SK-N-SH treated with all-trans-retinoic acid at 6 μM for 48 hours (cell line): ENCODE measurements at regions not wholly inside any gene's neighbourhood (a gene's known extent, or its start where the extent isn't known, plus 50 kb on each side); places are given as distances from the start of the nearest gene placed in this dataset.

Source experiments
- ATAC-seq: fragments of 200-7000 bp; cut with Tn5 transposase; 3 replicates; pipeline ENCODE4 v1.9.1; 2020; ENCODE audit warnings: mild to moderate bottlenecking, moderate library complexity
- ARNTL ChIP-seq: fragments of 450-650 bp; formaldehyde crosslinking; IDR thresholded peaks from 2 replicates; pipeline ENCODE4 v1.5.0; 2020; ENCODE audit warnings: low read depth, mild to moderate bottlenecking, moderate library complexity, borderline replicate concordance
- CSDC2 ChIP-seq: fragments of 250-450 bp; sonication (Bioruptor Pico); IDR thresholded peaks from 2 replicates; pipeline ENCODE4 v1.5.0; 2020; ENCODE audit warnings: mild to moderate bottlenecking, moderate library complexity
- ESRRG ChIP-seq: fragments of 250-450 bp; sonication (Bioruptor Pico); IDR thresholded peaks from 2 replicates; pipeline ENCODE4 v1.6.1; 2021; ENCODE audit warnings: mild to moderate bottlenecking
- GLIS3 ChIP-seq: fragments of 250-450 bp; sonication (Bioruptor Pico); IDR thresholded peaks from 2 replicates; pipeline ENCODE4 v1.5.0; 2020; ENCODE audit warnings: mild to moderate bottlenecking, moderate library complexity
- OSR1 ChIP-seq: fragments of 250-450 bp; sonication (Bioruptor Pico); IDR thresholded peaks from 2 replicates; pipeline ENCODE4 v1.8.0; 2022; ENCODE audit warnings: moderate library complexity, mild to moderate bottlenecking, inconsistent platforms
- SNAI2 ChIP-seq: fragments of 250-450 bp; sonication (Bioruptor Pico); IDR thresholded peaks from 2 replicates; pipeline ENCODE4 v1.5.0; 2020; ENCODE audit warnings: mild to moderate bottlenecking, moderate library complexity
- TCF4 ChIP-seq: fragments of 250-450 bp; sonication (Bioruptor Pico); IDR thresholded peaks from 2 replicates; pipeline ENCODE4 v1.8.0; 2021; ENCODE audit warnings: mild to moderate bottlenecking, moderate library complexity, borderline replicate concordance
- ZC3H10 ChIP-seq: fragments of 250-450 bp; sonication (Bioruptor Pico); IDR thresholded peaks from 2 replicates; pipeline ENCODE4 v1.5.1; 2021; ENCODE audit warnings: mild to moderate bottlenecking, moderate library complexity
- ZFP3 ChIP-seq: fragments of 250-450 bp; sonication (Bioruptor Pico); IDR thresholded peaks from 2 replicates; pipeline ENCODE4 v1.5.0; 2020; ENCODE audit warnings: mild to moderate bottlenecking, moderate library complexity
- ZNF70 ChIP-seq: fragments of 450-650 bp; formaldehyde crosslinking; IDR thresholded peaks from 2 replicates; pipeline ENCODE4 v1.5.0; 2020; ENCODE audit warnings: mild to moderate bottlenecking, moderate library complexity
- TF ChIP-seq, protein P1 (sequence below): fragments of 250-450 bp; sonication (Bioruptor Pico); IDR thresholded peaks from 2 replicates; pipeline ENCODE4 v1.8.0; 2021; ENCODE audit warnings: low read depth, mild to moderate bottlenecking, moderate library complexity, borderline replicate concordance
- TF ChIP-seq, protein P2 (sequence below): fragments of 250-450 bp; sonication (Bioruptor Pico); IDR thresholded peaks from 2 replicates; pipeline ENCODE4 v1.8.0; 2020; ENCODE audit warnings: mild to moderate bottlenecking, moderate library complexity, borderline replicate concordance
- TF ChIP-seq, protein P3 (sequence below): fragments of 250-450 bp; sonication (Bioruptor Pico); IDR thresholded peaks from 2 replicates; pipeline ENCODE4 v1.5.0; 2020; ENCODE audit warnings: mild to moderate bottlenecking, moderate library complexity
- TF ChIP-seq, protein P4 (sequence below): fragments of 250-450 bp; sonication (Bioruptor Pico); IDR thresholded peaks from 2 replicates; pipeline ENCODE4 v1.5.1; 2021; ENCODE audit warnings: mild to moderate bottlenecking, moderate library complexity
- TF ChIP-seq, protein P5 (sequence below): fragments of 250-450 bp; sonication (Bioruptor Pico); IDR thresholded peaks from 2 replicates; pipeline ENCODE4 v1.5.1; 2020; ENCODE audit warnings: low read depth, mild to moderate bottlenecking, moderate library complexity

DNA sequence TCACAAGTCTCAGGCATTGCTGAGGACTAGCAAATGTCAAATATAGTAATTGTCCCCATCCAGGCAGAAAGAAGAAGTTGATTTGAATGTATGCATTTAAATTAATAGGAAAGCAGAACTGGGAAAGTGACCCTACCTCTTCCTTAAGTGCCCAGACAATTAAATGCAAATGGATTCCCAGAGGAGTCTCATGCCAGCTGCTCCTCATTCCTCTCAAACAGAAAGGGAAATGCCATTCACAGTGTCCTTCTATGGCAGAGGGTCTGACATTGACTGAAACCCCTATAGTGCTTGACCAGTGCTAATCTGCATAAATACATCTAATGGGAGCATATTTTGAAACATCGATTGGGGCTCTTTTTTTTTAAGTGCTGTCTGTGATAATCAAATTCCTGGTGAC is 292.4 kb upstream of the SEL1L start (continued):
- TF ChIP-seq, protein P1, sequence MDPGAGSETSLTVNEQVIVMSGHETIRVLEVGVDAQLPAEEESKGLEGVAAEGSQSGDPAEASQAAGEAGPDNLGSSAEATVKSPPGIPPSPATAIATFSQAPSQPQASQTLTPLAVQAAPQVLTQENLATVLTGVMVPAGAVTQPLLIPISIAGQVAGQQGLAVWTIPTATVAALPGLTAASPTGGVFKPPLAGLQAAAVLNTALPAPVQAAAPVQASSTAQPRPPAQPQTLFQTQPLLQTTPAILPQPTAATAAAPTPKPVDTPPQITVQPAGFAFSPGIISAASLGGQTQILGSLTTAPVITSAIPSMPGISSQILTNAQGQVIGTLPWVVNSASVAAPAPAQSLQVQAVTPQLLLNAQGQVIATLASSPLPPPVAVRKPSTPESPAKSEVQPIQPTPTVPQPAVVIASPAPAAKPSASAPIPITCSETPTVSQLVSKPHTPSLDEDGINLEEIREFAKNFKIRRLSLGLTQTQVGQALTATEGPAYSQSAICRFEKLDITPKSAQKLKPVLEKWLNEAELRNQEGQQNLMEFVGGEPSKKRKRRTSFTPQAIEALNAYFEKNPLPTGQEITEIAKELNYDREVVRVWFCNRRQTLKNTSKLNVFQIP = no peak

DNA sequence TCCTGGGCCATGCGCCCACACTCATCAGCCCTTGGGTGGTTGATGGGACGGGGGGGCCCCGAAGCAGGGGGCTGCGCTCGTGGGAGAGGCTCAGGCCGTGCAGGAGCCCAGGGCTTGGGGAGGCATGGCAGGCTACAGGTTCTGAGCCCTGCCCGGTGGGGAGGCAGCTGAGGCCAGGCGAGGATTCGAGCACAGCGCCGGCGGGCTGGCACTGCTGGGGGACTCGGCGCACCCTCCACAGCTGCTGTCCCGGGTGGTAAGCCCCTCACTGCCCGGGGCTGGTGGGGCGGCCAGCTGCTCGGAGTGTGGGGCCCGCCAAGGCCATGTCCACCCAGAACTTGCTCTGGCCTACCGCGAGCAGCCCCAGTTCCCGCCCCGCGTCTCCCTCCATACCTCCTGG is 295.8 kb upstream of the SEL1L start:
- ATAC-seq = no peak
- TF ChIP-seq ZFP3 (CRISPR knock-in tag) = no peak
- no peak for TF ChIP-seq ZNF70 (CRISPR knock-in tag)
- TF ChIP-seq, protein P2, sequence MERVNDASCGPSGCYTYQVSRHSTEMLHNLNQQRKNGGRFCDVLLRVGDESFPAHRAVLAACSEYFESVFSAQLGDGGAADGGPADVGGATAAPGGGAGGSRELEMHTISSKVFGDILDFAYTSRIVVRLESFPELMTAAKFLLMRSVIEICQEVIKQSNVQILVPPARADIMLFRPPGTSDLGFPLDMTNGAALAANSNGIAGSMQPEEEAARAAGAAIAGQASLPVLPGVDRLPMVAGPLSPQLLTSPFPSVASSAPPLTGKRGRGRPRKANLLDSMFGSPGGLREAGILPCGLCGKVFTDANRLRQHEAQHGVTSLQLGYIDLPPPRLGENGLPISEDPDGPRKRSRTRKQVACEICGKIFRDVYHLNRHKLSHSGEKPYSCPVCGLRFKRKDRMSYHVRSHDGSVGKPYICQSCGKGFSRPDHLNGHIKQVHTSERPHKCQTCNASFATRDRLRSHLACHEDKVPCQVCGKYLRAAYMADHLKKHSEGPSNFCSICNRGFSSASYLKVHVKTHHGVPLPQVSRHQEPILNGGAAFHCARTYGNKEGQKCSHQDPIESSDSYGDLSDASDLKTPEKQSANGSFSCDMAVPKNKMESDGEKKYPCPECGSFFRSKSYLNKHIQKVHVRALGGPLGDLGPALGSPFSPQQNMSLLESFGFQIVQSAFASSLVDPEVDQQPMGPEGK (CRISPR knock-in tag) = no peak
- no peak for TF ChIP-seq ARNTL (CRISPR knock-in tag)
- TF ChIP-seq, all 23 proteins: peak for 0

DNA sequence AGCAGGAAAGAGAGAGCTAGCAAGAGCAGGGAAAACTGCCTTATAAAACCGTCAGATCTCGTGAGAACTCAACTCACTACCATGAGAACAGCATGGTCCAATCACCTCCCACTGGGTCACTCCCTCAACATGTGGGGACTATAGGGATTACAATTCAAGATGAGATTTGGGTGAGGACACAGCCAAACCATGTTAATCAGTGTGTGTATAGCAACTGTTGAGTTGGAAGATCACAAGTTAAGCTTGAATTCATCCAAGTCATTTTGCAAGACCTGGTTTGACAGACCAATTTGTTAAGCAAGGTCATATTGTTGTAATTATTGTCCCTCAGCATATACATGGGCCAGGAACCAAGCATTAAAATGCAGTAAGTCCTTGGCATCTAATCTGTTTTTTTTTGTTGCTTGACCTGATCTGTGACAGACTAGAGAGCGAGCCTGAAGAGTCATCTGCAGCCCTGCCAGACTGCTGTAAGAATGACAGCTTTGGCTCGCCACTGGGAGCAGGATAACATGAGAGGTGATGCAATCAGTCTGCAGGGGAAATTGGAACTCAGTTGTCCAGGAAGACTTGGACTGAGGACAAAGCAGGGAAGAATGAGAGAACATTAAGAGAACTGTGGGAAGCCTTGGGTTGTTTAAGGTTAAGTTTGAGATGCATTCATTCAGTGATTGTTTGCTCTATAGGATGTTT is 297.6 kb upstream of the SEL1L start:
- no peak for TF ChIP-seq OSR1 (CRISPR knock-in tag)
- no peak for TF ChIP-seq ARNTL (CRISPR knock-in tag)
- no peak for TF ChIP-seq ZC3H10 (CRISPR knock-in tag)
- TF ChIP-seq, protein P3, sequence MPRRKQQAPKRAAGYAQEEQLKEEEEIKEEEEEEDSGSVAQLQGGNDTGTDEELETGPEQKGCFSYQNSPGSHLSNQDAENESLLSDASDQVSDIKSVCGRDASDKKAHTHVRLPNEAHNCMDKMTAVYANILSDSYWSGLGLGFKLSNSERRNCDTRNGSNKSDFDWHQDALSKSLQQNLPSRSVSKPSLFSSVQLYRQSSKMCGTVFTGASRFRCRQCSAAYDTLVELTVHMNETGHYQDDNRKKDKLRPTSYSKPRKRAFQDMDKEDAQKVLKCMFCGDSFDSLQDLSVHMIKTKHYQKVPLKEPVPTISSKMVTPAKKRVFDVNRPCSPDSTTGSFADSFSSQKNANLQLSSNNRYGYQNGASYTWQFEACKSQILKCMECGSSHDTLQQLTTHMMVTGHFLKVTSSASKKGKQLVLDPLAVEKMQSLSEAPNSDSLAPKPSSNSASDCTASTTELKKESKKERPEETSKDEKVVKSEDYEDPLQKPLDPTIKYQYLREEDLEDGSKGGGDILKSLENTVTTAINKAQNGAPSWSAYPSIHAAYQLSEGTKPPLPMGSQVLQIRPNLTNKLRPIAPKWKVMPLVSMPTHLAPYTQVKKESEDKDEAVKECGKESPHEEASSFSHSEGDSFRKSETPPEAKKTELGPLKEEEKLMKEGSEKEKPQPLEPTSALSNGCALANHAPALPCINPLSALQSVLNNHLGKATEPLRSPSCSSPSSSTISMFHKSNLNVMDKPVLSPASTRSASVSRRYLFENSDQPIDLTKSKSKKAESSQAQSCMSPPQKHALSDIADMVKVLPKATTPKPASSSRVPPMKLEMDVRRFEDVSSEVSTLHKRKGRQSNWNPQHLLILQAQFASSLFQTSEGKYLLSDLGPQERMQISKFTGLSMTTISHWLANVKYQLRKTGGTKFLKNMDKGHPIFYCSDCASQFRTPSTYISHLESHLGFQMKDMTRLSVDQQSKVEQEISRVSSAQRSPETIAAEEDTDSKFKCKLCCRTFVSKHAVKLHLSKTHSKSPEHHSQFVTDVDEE (CRISPR knock-in tag) = no peak
- no peak for TF ChIP-seq ZNF70 (CRISPR knock-in tag)
- no peak for ATAC-seq

DNA sequence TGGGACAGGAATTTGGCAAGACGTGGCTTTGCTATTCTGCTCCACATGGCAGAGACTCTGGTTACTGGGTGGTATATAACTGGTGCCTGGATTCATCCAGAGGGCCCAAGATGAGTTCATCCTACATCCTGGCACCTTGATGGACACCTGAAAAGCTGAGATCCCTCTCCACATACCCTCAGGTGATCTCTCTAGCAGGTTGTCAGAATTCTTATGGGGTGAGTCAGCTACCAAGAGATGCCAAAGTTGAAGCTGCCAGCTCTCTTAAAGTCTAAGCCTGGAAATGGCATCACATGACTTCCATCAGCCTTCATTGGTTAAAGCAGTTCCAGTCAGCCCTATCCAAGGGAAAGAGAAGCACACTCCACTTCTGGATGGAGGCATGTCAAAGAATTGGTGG is 300.7 kb upstream of the SEL1L start:
- TF ChIP-seq, protein P4, sequence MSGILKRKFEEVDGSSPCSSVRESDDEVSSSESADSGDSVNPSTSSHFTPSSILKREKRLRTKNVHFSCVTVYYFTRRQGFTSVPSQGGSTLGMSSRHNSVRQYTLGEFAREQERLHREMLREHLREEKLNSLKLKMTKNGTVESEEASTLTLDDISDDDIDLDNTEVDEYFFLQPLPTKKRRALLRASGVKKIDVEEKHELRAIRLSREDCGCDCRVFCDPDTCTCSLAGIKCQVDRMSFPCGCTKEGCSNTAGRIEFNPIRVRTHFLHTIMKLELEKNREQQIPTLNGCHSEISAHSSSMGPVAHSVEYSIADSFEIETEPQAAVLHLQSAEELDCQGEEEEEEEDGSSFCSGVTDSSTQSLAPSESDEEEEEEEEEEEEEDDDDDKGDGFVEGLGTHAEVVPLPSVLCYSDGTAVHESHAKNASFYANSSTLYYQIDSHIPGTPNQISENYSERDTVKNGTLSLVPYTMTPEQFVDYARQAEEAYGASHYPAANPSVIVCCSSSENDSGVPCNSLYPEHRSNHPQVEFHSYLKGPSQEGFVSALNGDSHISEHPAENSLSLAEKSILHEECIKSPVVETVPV = no peak
- no peak for TF ChIP-seq ZC3H10 (CRISPR knock-in tag)
- TF ChIP-seq, protein P5, sequence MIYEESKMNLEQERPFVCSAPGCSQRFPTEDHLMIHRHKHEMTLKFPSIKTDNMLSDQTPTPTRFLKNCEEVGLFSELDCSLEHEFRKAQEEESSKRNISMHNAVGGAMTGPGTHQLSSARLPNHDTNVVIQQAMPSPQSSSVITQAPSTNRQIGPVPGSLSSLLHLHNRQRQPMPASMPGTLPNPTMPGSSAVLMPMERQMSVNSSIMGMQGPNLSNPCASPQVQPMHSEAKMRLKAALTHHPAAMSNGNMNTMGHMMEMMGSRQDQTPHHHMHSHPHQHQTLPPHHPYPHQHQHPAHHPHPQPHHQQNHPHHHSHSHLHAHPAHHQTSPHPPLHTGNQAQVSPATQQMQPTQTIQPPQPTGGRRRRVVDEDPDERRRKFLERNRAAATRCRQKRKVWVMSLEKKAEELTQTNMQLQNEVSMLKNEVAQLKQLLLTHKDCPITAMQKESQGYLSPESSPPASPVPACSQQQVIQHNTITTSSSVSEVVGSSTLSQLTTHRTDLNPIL (CRISPR knock-in tag) = no peak
- TF ChIP-seq ARNTL (CRISPR knock-in tag) = no peak
- TF ChIP-seq ESRRG (CRISPR knock-in tag) = no peak
- TF ChIP-seq, protein P3 (CRISPR knock-in tag) = no peak
- TF ChIP-seq SNAI2 (CRISPR knock-in tag) = no peak
- TF ChIP-seq TCF4 (CRISPR knock-in tag) = no peak
- no peak for TF ChIP-seq ZNF70 (CRISPR knock-in tag)
- no peak for TF ChIP-seq GLIS3 (CRISPR knock-in tag)
- TF ChIP-seq ZFP3 (CRISPR knock-in tag) = no peak
- TF ChIP-seq CSDC2 (CRISPR knock-in tag) = no peak
- no peak for ATAC-seq
